GM21619 (cell line): ENCODE measurements at regions not wholly inside any gene's neighbourhood (a gene's known extent, or its start where the extent isn't known, plus 50 kb on each side); places are given as distances from the start of the nearest gene placed in this dataset.

Experiments used
- ATAC-seq: cut with Tn5 transposase; IDR thresholded peaks from one replicate; pipeline ENCODE4 v1.9.1; 2021; ENCODE audit not compliant: unreplicated experiment

DNA sequence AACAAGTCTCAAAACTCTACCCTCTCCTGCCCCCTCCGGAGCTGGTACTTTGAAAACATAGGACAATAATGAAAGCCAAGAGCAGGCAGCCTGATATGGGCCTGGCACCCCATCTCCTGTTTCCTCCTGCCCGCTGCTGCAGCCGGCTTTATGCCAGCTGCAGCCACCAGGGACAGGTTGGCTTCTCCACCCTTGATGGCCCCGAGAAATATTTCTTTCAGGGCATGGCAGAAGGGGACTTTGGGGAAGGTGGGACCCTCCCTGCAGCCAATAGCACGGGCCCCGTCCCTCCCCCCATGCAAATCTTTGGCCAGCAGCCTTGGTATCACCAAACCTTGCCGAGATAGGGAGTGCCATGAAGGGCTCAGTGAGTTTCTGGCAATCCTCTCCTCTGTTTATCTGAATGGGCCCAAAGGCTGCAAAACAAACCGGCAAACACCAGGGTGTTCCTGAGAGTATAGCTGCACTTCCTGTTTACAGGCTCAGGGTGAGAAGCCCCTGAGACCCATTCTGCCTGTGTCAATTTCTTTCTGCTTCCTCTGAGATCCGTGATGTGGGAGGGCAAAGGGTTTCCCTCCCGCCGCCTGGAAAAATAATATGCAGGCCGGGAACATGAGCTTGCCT lies 73.4 kb upstream of the BOD1 start:
- peak; percentile 68 for ATAC-seq

DNA sequence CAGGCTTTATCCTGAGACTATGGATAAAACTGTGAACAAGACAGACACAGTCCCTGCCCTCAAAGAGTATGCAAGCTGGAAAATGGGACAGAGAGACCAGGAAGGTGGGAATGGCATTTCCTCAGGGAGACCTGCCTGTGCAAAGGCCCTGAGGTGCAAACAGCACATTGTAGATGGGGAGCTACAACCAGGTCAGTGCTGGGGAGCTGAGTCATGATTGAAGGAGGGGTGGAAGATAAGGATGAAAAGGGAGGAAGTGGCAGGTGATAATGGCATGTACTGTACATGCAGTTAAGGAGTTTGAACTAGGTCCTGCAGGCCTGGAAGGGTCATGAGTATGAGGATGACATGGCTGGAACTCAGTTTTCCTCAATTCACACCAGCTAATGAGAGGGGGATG lies 75.5 kb upstream of the BOD1 start:
- no peak for ATAC-seq

DNA sequence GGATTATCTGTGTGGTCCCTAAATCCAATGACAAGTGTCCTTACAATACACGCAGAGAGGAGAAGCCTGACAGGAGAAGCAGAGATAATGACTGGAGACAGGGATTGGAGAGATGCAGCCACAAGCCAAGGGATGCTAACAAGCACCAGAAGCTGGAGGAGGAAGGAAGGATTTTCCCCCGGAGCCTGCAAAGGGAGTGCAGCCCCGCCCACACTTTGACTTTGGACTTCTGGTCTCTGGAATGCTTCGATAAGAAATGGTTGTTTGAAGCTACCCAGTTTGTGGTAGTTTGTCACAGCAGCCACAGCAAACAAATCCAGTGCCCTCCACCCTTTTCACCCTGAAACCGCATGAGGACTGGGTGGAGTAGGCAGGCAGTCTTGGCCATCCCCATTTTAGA lies 77.2 kb upstream of the BOD1 start:
- no peak for ATAC-seq

DNA sequence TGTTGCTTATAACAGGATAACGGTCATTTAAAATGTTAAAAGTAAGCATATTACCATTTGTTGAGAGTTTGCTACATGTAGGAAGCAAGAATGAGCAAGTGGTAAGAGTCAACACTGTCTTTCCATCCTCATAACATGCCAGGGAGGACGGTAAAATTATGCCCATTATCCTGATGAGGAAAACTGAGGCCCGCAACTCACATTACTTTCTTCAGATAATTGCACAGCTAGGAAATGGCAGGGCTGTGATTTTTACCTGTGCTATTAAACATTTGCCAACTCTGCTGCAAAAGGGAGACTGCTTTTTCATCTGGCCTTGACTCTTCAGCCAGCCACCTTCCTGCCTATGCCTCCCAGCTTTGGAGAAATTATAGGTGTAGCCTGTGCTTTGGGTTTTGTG lies 79.8 kb upstream of the BOD1 start:
- ATAC-seq, result no peak

DNA sequence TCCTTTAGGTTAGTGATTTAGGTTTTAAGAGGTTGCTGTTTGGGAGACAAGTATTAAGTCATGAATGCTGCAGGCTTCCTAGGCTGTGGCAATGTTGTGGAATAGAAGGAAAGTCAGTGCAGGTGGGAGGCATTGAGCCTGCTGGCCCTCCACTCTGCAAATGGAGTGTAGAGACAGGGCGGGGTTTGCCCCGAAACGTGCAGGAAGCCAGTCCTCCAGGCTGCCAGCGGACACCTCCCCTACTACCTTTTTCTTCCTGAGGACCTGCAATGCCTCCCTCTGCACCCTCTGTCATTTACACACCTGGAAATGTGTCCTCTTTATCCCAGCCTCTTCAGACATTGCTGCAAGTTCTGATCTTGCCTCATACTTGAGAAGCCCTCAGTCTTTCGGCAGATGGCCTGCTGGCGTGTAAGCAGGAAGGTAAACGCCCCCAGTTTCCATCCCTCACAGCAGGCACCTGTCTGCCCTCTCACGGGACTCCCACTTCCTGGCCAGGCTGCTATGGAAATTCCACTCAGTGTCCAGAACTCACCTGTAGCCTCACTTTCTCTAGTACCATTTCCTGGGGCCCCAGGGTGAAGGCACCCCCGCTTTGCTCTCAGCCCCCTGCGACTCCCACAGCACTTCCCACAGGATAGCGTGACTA lies 81.6 kb upstream of the BOD1 start:
- no peak for ATAC-seq

DNA sequence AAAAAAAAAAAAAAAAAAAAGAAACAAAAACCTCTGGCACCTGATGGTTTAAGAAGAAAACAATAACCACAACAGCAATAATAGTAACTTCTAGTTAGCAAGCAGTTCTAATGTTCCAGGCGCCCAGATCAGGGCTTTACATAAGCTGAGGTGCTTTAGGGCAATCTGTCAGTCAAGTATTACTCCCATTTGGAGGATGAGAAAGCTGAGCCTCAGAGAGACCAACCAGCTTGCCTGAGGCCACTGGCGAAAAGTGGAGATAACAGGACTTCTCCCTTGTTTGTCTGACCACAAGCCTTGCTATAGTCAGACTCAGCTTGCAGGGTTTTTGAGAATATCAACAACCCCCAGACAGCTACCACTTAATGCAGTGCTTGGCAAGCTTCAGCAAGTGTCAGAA lies 83.5 kb upstream of the BOD1 start:
- no peak for ATAC-seq

DNA sequence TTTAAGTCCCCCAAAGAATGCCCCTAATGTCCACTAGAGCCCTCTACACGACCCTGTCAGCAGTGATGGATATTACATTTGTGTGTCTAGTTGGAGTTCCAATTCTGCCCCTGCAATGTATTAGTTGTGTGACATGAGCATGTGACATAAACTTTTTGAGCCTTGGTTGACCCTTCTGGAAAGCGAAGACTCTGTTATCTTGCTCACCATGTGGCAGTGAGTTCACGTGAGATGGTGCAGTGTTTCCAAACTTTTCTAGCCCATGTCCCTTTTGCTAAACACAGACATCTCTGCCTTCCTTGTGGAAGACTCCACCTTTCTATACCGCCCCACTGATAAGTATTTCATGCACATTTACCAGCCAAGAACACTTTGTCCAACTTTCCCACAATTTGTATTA lies 87.0 kb upstream of the BOD1 start:
- no peak for ATAC-seq

DNA sequence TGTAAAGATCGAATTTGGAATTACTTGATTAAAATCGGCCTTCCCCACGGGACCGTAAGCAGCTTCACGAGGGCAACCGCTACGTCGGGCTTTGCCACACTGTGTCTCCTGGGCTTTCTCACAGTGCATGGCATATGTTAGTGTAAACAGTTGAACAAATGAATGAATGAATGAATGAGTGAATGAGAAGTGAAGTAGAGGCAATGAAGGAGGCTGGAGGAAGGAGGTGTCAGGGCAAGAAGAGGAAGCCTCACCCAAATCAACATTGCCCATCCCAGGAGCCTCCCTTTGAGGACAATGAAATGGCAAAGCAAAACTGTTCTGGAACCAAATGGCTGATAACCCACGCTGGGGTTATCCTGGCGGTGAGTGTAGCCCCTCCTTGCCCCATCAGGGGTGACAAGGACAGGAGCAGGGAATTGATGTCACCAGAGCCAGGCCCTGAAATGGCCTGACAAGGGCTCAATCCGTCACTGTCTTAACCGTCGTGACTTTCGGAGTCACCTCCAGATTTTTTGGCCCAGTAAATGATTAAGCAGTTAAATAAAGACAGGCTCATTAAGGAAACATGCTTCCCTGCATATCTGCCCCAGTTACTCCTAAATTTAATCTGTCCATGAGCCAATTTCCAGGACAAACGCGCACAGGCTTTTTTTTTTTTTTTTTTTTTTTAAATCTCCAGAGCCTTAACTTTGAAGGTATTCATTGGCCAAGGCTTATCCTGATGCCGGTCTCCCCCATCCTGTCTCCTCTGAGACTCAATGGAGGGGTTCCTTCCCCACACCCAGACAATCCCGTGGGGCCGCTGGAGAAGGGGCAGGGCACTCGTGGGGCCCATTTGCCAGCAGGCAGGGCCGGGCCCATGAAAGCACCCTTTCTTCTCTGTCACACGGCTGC lies 88.4 kb upstream of the BOD1 start:
- ATAC-seq, result no peak

DNA sequence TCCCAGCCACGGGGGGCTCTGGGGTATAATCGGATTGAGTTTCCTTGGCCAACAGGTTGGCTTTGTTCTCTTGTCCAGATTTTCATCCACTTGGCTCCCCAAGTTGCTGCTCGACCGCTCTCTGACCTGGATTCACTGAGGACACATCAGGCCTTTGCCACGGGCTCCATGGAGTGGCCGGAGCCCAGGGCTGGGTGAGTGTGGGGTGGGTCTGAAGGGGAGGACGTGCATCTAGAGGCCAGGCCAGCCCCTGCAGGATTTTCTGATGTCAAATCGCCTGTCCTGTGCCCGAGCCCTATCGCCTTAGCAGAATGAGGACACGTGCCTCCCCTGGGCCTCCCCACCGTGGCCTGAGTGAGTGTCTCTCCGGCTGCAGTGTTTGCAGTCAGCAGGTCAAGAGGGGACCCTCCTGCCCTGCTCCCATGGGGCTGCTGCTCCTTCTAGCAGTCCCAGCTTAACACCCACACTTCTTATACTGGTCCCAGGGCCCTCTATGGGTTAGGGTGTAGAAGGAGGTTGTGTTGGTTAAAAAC lies 89.1 kb upstream of the BOD1 start:
- no peak for ATAC-seq

DNA sequence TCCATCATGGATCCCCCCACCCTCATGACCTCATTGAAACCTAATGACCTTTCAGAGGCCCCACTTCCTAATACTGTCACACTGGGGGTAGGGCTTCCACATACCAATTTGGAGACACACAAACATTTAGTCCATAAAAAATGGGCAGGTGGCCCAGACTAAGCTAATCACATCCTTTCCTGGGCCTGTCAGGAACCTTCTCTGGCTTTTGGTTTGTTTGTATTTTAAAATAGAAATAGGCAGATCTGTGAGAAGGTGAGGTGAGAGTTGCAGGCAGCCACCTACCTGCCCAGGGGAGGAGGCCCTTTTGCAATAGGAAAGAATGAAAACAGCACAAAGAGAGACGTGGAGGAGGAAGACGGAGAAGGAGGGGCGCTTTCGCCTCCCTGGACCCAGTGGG lies 90.2 kb upstream of the BOD1 start:
- ATAC-seq, result no peak

DNA sequence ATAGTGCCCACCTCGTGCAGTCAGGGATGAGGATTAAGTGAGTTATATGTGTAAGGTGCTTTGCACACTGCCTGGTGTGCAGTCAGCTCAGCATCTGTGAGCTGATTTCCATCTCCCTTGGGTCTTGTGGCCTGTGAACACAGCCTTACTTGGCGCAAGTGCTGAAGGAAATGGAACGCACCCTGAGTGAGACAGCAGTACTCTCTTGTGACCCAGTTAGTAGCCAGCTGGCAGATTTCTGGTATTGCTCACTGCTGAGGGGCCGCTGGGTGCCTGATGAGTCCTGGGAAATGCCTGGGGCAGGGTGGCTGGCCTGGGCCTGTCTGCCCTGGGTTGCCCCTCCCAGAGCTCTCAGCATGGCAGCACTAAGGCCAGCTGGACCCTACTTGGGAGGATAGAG lies 90.9 kb upstream of the BOD1 start:
- peak; percentile 86 for ATAC-seq

DNA sequence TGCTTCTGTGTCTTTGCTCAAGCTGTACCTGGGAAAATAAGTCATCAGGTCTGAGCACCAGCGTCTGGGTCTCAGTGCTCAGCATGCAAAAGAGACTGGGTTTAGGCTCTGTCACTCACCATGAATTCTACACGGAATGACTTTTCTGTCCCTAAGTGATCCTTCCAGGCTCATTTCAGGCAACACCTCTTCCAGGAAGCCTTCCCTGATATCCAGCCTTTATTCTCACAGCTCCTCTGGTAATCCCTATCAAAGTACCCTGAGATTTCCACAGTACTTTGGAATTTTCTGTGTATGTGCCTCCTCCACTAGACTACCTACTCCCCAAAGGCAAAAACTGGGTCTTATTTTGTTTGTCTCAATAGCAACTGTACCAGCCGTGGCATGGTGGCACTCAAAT lies 92.7 kb upstream of the BOD1 start:
- ATAC-seq, result no peak

DNA sequence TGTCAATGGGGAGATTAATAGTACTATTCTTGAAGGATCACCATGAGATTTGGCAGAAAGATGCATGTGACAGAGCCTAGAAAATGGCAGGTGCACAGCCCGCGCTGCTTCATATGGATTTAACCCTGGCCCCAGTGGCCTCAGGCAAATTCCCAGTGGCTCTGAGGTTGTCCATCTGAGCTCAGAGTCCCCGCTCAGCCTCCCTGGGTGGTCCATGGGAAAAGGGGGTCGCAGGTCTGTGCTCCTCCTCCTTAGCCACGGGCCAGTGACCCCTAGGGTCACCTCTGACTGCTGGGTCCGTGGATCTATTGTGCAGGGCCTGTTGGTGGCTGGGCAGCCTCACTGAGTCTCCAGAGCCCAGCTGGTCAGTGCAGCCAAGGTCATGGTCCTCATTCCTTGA lies 93.3 kb upstream of the BOD1 start:
- no peak for ATAC-seq

DNA sequence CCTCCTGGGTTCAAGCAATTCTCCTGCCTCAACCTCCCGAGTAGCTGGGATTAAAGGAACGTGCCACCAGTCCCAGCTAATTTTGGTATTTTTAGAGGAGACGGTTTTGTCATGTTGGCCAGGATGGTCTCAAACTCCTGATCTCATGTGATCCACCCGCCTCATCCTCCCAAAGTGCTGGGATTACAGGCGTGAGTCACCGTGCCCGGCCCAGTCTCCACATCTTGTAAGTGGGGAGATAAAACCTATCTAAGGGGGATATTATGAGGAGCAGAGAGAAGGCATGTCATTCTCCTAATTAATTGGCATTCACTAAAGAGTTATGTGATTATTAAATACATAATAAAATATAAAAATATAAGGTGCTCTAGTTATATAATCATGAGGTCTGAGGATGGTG lies 94.1 kb upstream of the BOD1 start:
- no peak for ATAC-seq

DNA sequence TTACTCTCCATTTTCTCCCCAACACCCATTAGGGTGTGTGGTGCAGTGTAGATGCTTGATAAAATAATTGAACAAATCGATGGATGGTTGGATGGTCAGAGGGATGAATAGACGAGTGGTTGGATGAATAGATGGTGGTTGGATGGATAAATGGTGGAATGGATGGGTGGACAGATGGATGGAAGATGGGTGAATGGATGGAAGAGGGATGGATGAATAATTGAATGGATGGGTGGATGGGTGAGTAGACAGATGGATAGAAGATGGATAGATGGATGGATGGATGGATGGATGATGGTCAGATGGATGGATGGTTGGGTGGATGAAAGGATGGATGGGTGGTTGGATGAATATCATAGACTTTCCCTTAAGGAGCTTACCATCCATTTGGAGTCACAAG lies 95.0 kb upstream of the BOD1 start:
- ATAC-seq, result no peak

DNA sequence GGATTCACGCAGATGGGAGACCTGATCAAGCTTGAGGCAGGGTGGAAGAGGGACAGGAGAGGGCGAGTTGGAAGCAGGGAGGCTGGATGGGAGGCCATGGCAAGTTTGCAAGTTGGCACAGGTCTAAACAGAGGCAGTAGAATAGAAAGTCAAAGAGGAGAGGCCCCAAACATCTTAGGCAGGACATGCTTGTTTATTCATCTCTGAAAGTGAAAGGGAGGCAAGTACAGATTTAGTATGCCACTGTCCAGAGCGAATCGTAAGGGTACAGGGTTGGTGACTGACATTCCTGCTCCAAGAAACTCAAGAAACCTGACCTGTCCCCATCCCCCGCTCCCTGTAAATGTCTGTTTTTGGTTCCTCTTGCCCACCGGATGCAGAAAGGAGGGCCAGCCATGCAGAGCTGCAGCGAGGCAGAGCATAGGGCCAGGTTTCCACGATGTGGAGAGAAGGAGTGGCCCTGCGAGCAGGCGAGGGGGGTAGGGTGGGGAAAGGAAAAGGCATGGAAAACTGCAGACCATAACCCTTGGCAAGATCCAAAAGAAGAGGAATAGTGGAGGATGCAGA lies 96.2 kb upstream of the BOD1 start:
- ATAC-seq, result no peak

DNA sequence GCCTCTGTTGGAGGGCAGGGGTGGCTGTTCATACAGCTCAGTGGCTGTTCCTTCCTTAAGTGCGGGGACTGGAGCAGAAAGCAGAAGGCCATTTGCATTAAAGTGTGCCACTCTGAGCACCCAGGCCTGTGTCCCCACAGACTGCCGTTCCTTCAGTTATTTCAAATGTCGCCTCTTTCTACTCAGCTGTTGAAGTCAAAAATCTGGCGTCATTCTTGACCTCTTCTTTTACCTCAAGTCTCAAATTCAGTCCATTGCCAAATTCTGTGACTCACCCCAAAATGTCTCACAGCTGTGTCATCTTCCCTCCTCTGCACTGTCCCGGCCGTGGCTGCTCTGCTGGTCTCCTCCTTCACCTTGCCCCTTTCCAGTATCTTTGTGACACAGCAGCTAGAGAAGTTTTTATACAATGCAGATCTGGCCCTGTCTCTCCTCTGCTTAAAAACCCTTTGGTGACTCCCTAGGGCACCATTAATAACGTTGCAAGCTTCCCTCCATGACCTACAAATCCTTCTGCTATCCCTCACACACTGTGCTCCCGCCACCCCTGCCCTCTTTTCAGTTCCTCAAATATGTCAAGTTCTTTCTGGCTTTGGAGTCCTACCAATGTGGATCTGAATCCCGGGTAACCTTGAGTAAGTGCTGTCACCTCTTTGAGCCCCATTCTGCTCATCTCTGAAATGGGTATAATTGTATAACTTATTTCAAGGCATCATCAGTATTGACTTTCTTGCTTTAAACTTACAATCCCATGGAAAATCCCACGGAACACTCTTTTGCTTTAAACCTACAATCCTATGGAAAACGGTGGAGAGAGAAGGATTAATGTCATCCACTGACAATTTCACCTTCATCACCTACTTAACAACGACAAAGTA lies 98.3 kb upstream of the BOD1 start:
- no peak for ATAC-seq

DNA sequence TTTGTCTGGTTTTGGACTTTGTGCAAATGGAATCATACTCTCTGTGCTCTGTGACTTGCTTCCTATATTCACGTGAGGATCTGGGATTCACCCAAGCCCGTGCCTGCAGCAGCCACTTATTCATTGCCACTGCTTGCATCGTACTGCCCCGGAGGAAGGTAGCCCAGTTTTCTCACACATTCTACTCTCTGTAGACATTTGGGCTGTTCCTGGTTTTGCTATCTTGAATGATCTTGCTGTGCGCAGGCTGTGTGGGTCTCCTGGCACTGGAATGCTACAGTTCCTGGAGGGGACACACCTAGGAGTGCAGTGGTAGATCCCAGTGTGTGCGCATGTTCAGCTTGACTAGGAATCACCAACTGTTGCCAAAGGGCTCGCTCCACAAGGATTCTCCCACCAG lies 99.2 kb upstream of the BOD1 start:
- no peak for ATAC-seq

DNA sequence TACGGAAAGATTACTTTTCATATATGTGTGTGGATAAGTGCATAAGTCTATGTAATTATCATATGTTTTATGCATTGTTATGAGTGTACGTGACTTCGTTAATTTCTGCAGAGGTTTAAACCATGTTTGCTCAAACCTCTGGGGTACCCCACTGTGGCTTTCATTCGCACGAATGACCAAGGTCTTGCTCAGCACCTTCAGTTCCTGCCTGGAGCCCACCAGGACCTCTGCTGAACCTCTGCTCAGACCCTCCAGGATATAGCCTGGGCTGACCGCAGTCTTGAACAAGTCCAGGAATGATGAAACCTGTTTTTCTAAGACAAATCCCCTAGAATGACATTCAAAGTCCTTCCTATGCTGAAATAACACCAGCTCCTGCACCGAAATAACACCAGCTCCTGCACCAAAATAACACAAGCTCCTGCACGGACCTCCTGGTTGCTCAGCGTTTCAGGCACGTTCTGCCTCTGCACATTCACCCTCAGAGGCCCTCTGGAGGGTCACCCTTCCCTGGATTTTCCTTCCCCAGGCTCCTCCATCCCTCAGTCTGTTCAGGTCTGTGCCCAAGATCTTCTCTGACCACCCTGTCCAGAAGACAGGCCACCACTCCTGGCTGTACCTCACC lies 99.7 kb upstream of the BOD1 start:
- ATAC-seq, result no peak

DNA sequence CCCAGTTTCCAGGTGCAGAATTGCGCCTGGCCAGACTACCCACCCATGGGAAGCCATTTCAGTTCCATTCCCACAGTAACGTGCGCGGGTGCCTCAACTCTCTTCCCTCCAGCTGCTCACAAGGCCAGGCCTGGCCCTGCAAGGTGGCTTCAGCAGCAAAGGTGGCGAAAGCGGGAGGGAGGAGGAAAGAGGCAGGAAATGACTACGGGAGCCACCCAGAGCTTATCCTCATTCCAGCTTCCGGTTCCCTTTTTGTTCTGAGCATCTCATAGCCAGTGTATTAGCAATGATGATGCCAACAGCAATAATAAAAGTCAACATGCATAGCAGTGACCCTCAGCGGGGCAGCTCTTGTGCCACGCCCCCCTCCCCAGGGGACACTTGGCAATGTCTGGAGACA lies 101.5 kb upstream of the BOD1 start:
- ATAC-seq, result no peak
